ENCODE measurements at regions not wholly inside any gene's neighbourhood (a gene's known extent, or its start where the extent isn't known, plus 50 kb on each side); places are given as distances from the start of the nearest gene placed in this dataset.
"Not testable (repeated sequence)": the region's sequence is repeated elsewhere in the genome, so short reads cannot be mapped to it uniquely, and the experiment has no call there.

- H3K9me3 ChIP-seq: no peaks in the 10 kb centered on the region
- DNase-seq: no peak
- H3K4me3 ChIP-seq: no peak overlapping the region
- H3K27me3 ChIP-seq: no peaks in the 10 kb centered on the region
- intact Hi-C loops (cut with DNase I): no loop called here
- H3K4me1 ChIP-seq (ENCODE audit: insufficient read depth): no peaks in the 10 kb centered on the region
- H3K36me3 ChIP-seq: no peaks in the 10 kb centered on the region
- WGBS, 3 donors: 84 to 90% (median 85%) methylated on average over 8 of the region's 8 CpGs
- H3K27ac ChIP-seq: no peak overlapping the region
- TF ChIP-seq CTCF (IDR thresholded peaks at IDR 0.05): no peak
- TF ChIP-seq EP300 (IDR thresholded peaks at IDR 0.05): no peak
- TF ChIP-seq POLR2A (IDR thresholded peaks at IDR 0.05): no peak
These were observed 52.0 kb upstream of the CPM start for GRCh38 chr12:68984796-68985573.

- intact Hi-C loops (cut with DNase I); H3K27ac ChIP-seq; H3K36me3 ChIP-seq; H3K4me3 ChIP-seq; H3K27me3 ChIP-seq; DNase-seq; H3K9me3 ChIP-seq; H3K4me1 ChIP-seq (ENCODE audit: insufficient read depth): not testable (repeated sequence)
- 81 to 90% (median 89%) methylated on average over 4 of the region's 4 CpGs for WGBS, 3 donors
These were observed 64.6 kb upstream of the CPM start for GRCh38 chr12:68997526-68997925.

GRCh38 chr12:68998041-68998440, 65.1 kb upstream of the CPM start:
- Histone ChIP-seq H3K4me3 (no peak overlapping the region), H3K4me1 (ENCODE audit: insufficient read depth) (no peaks in the 10 kb centered on the region), H3K27me3 (no peaks in the 10 kb centered on the region), H3K9me3 (peaks cover 0 to 3% of the 10 kb centered on the region in 2 donors), H3K27ac (no peak overlapping the region), H3K36me3 (no peaks in the 10 kb centered on the region)
- intact Hi-C loops (cut with DNase I): no loop called here
- DNase-seq: no peak
- WGBS, 3 donors: 55 to 67% (median 66%) methylated on average over 1 of the region's 1 CpG
- TF ChIP-seq CTCF (IDR thresholded peaks at IDR 0.05): no peak
- TF ChIP-seq EP300 (IDR thresholded peaks at IDR 0.05): no peak
- TF ChIP-seq POLR2A (IDR thresholded peaks at IDR 0.05): no peak

- H3K27me3 ChIP-seq: no peaks in the 10 kb centered on the region
- intact Hi-C loops (cut with DNase I): no loop called here
- 90 to 94% (median 91%) methylated on average over 3 of the region's 3 CpGs for WGBS, 3 donors
- TF ChIP-seq POLR2A (IDR thresholded peaks at IDR 0.05) (no peak), EP300 (IDR thresholded peaks at IDR 0.05) (no peak), CTCF (IDR thresholded peaks at IDR 0.05) (no peak)
- no peaks in the 10 kb centered on the region for H3K4me1 ChIP-seq (ENCODE audit: insufficient read depth)
- no peak overlapping the region for H3K4me3 ChIP-seq
- H3K9me3 ChIP-seq: peaks cover 0 to 3% of the 10 kb centered on the region in 2 donors
- H3K36me3 ChIP-seq: no peaks in the 10 kb centered on the region
- no peak for DNase-seq
- H3K27ac ChIP-seq: no peak overlapping the region
These were observed 67.1 kb upstream of the CPM start for GRCh38 chr12:69000074-69000473.

GRCh38 chr12:69000540-69001243, 67.7 kb upstream of the CPM start:
- Histone ChIP-seq H3K4me3 (no peak overlapping the region), H3K27ac (no peak overlapping the region), H3K36me3 (no peaks in the 10 kb centered on the region), H3K9me3 (peaks cover 0 to 3% of the 10 kb centered on the region in 2 donors), H3K27me3 (no peaks in the 10 kb centered on the region), H3K4me1 (ENCODE audit: insufficient read depth) (no peaks in the 10 kb centered on the region)
- no peak for DNase-seq
- TF ChIP-seq CTCF (IDR thresholded peaks at IDR 0.05) (no peak), POLR2A (IDR thresholded peaks at IDR 0.05) (no peak), EP300 (IDR thresholded peaks at IDR 0.05) (no peak)
- 67 to 78% (median 70%) methylated on average over 2 of the region's 2 CpGs for WGBS, 3 donors
- intact Hi-C loops (cut with DNase I): no loop called here

Data from ovary (tissue), 7 donors.